DMS153 treated with DMSO at 0.1 percent for 48 hours (cell line): ENCODE measurements at regions not wholly inside any gene's neighbourhood (a gene's known extent, or its start where the extent isn't known, plus 50 kb on each side); places are given as distances from the start of the nearest gene placed in this dataset.
"Not testable (repeated sequence)": the region's sequence is repeated elsewhere in the genome, so short reads cannot be mapped to it uniquely, and the experiment has no call there.

Experiments used
- DNase-seq: peaks from one replicate; lab custom pipeline; 2025; ENCODE audit not compliant: unreplicated experiment; lab: John Stamatoyannopoulos, UW

DNA sequence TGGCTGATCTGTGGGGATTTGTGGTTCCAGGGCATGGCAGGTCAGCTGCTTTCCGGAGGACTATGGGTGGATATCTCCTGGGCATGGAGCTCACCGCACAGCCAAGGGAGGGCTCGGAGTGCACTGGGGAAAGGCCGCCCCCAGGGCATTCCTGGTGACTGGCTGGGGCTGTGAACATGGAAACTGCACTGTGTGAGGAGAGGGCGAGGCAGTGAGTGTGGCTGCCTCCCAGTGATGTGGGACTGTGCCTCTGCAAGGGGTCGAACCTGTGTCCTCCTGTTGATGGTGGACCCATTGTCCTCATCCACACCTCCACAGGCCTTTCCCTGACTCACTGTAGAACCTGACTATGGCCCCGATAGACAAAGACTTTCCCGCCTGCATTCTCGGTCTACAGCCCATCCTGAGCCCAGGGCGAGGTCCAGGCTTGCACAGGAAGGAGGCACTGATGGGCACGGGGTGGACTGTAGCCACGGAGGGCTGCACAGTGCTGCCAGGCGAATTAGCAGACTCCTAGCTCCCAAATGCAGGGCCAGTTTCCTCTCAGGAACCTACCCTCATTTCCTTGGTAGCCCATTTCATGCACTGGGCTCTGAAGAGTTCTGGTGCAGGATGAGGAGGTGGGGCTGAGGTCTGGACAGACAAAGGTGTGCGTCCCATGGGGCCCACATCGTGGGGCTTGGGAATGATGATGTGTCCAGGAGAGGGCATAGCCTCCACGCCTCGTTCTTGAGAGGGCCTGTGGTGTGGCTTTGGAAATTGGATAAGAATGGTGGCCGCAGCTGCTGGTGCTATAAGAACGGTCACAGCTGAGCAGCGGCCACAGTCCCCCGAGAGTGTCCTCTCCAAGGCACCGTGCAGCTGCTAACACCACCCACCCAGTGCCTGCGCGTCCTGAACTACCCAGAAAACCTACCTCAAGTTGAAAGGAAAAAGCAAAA, 415.1 kb downstream of the TMEM121 start:
- DNase-seq: no peak

DNA sequence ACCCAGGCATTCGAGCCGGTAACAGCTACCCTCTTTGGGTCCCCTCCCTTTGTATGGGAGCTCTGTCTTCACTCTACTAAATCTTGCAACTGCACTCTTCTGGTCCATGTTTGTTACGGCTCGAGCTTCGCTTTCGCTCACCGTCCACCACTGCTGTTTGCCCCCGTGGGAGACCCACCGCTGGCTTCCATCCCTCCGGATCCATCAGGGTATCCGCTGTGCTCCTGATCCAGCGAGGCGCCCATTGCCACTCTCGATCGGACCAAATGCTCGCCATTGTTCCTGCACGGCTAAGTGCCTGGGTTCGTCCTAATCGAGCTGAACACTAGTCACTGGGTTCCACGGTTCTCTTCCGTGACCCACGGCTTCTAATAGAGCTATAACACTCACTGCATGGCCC, 416.3 kb downstream of the TMEM121 start:
- not testable (repeated sequence) for DNase-seq

DNA sequence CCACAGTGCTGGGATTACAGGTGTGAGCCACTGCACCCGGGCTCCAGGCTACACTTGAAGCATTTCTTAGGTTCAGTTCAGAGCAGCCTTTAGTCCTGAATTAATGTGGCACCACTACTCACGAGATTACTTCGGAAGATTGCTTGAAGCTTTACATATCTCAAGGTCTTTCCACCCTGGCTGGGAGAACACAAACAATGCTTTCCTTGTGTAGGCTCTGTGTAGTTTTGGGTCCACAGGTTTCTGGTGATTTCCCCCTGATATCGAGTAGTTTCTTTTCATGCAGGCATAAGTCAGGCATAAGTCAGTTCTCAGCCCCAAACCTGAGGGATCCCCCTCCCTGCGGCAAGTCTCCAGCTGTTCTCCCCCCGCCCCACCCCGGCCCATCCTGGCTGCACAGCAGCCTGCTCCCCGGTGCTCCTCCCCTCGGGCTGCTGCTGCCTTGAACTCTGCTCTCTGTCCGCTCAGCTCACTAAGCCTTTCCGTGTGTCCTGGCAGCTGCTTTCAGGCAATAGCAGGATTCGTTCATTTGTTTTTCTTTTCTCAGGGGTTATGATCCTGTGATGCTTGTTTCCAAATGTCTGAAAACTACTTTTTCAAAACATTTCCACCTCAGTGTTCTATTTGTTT, 417.7 kb downstream of the TMEM121 start:
- DNase-seq: no peak

DNA sequence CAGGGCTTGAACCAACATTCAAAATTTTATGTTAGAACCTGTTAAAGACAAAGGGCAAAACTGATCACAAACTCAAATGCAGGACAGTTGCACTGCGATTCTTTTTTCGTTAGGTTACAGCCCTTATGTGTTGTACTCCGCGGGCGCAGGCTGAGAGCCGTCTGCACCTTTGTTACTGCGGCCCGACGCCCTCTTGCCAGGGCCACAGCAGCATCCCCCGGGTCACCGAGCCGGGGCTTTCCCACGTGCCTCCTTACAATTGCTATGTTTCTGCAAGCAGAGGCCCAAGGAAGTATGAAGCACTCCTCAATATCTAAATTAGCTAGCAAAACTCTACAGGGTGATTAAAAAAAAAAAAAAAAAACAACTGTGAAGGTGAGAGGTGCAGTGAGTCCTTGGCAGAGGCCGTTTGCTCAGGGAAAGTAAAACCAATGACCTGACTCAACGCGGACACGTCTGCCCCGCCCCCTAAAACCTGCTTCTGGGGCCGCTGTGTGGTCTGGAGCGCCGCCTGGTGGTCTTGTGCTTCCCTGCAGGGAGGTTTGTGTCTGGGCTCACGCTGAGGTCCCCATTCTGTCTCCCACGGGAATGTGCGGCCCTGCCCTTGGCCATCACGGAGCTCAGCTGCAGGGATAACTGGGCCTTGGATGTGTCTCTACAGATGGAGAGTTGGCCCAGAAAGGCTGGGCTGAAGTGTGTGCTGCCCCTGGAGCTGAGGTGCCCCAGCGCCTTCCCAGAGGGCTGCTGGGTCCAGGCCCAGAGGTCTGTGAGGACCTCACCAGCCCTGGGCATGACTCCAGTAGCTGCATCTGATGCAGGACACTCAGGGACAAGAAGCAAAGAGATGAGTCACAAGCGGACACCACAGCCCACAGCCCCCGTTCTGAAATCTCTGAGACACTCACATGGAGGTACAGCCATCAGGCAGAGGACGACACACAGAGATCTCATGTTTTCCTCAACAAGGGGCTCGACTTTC, 418.5 kb downstream of the TMEM121 start:
- DNase-seq: peak; percentile 6

DNA sequence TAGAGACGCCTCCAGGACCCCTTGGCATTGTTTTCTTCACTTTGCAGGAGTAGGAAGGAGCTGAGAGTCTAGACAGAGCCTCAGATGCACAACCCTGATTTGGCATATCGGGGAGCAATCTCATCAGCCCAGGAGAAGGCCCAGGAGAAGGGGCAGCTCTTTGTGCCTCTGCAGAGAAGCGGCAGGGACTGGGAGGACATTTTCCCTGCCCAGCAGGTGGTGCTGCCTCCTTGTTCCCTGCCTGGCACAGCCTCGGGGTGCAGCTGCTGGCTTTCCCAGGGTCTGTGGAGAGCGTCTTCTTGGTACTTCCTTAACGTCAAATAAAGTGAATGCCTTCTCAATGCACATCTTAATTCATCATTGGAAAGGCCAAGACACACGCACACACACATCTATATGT, 419.5 kb downstream of the TMEM121 start:
- DNase-seq: no peak

DNA sequence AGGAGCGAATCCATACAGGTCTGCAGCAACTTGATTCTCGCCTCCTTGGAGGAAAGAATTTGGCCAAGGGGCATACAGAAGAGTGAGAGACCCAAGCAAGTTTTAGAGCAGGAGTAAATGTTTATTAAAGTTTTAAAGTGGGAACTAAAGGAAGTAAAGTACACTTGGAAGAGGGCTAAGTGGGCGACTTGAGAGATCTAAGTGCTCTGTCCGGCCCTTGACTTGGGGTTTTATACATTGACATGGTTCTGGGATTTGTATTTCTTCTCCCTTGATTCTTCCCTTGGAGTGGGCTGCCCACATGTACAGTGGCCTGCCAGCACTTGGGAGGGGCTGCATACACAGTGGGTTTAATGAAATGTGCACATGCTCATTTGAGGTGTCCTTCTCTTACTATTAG, 421.2 kb downstream of the TMEM121 start:
- DNase-seq: no peak

DNA sequence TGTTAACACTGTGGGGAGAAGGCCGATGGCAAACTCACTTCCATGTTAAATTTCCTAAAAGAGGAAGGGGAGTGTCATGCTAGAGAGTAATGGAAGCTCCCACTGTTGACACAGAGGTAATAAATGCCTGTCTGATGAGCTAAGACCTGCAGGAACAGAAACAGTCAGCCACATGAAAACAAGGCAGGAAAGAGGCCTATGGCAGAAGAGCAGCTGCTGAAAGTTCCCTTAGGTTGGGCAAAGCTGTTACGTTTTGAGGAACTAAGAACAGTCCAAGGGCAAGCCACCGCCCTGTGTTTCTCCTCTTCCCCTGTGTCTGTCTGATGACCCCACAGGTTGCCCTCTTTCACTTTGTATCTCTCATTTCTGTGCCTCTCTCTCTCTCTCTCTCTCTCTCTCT, 422.6 kb downstream of the TMEM121 start:
- DNase-seq: not testable (repeated sequence)

DNA sequence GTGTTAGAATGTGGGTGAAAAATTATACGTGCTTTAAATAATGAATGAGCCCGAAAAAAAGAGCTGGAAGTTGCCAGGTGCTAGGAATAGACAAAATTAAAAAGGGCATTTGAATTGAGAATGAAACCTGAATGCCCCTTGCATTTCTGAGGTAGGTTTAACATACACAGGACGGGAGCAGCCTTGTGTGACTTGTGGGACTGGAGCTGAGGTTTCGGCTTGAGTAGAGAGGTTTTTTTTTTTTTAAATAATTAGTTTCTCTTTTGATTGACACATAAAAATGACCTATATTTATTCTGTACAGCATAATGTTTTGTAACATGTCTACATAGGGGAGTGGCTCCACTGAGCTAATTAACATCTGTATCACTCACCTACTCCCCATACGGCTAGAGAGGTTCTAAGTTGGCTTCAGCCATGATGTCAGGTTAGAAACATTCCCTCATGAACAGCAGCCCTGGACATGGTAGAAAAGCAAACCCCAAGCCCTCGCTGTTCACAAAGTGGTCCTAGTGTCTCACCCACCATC, 424.0 kb downstream of the TMEM121 start:
- DNase-seq: not testable (repeated sequence)

DNA sequence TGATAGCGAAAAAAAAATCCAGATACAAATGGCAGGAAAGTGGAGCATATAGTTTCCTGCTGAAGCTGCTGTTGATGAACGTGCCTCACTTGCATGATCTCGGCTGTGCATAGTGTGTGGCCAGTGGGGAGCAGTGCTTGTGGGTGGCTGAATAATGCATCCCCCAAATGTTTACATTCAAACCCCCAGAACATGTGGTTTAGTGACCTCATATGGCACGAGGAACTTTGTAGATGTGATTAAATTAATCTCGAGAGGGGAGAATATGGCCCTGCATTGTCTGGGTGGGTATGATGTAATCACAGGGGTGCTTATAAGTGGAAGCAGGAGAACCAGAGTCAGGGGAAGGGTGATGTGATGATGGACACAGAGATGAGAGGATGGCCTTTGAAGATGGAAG, 425.0 kb downstream of the TMEM121 start:
- DNase-seq: no peak

DNA sequence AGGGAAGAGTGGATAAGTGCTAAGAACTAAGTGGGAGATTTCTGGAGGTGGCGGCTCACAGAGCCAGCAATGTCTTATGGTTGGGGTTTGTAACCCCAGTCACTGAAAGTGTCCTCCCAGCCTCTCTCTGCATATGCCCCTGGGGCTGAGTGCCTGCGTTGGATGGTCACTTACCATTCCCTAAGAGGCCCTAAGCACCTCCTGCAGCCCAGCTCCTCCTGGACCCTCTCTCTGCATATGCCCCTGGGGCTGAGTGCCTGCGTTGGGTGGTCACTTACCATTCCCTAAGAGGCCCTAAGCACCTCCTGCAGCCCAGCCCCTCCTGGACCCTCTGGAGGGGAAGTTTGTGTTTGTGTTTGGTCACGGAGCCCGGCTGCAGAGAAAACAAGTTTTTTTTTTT, 425.8 kb downstream of the TMEM121 start:
- no peak for DNase-seq

DNA sequence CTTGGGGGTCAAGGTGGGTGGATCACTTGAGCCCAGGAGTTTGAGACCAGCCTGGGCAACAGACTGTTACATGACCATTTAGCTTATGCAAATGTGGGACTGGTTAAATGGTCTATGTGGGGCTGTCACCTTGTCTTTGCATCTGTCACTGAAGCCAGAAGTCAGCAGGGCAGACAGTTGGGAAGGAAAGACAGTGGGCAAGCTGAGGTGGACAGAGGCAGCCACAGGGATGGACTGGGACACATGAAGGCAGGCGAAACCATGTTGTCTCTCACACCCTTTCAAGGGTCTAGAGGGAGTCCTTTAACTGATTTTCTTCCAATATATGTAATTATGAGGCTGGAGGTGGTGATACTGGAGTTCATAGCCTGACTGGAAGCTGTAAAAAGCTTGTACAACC, 426.4 kb downstream of the TMEM121 start:
- no peak for DNase-seq

DNA sequence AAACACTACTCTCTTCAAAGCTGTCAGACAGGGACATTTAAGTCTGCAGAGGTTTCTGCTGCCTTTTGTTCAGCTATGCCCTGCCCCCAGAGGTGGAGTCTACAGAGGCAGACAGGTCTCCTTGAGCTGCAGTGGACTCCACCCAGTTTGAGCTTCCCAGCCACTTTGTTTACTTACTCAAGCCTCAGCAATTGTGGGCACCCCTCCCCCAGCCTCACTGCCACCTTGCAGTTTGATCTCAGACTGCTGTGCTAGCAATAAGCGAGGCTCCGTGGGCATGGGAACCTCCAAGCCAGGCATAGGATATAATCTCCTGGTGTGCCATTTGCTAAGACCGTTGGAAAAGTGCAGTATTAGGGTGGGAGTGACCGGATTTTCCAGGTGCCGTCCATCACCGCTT, 435.2 kb downstream of the TMEM121 start:
- DNase-seq: not testable (repeated sequence)

DNA sequence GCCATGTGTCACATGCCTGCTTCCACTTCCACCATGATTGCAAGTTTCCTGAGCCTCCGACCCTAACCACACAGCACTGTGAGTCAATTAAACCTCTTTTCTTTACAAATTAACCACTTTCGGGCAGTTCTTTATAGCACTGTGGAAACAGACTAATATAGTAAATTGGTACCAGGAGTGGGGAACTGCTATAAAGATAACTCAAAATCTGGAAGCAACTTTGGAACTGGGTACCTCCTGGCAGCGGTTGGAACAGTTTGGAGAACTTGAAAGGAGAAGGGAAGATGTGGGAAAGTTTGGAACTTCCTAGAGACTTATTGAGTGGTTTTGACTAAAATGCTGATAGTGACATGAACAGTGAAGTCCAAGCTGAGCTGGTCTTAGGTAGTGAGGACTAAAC, 436.1 kb downstream of the TMEM121 start:
- DNase-seq: no peak

DNA sequence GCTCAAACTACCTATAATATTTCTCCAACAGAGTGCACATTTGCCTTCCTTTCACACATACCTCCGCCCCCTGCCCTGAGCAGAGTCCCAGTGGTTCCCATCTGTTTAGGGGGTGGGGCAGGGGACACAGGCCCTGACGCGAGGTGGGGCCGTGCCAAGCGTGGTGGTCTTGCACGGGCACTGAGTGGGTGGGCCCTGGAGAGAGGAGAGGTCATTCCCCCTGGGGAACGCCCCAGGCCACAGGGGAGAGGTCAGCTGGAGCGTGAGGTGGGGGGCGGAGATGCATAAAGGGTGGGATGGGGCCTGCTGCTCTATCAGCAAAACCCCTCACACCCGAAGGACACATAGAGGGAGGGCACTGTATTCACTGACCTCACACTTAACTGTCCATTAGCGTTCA, 441.9 kb downstream of the TMEM121 start:
- no peak for DNase-seq

DNA sequence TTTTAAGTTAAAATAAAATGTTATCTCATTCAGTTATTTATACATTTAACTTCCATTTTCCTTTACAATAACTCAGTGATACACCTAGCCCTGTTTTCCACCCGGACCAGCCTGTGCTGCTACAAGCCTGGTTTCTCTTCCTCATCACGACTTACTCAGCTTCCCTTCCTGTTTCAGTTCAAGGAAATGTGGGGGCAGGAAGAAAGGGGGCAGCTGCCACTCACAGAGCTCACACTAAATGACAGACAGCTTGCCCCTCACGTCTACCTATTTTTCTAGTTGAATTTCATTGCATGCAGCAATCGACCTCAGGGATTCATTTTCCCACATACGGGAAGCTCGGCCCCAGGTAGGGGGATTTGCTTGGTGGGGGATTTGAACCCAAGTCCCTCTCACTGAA, 442.6 kb downstream of the TMEM121 start:
- not testable (repeated sequence) for DNase-seq

DNA sequence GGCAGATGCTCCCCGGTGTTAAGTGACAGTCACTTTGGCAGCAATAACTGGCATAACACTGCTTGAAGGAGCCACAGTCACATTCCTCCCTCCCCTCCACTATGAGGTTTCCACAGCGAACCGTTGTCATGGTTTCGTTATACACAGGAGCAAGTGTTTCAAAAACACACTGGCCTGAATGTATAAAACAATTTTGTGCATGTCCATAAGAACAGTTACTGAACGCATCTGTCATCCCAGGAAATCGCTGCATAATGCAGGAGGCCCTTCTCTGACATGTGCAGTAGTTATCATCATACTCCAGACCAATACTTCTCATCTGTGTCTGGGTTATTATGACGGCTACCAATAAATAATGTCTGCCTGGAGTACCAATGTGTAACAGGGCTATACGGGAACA, 444.4 kb downstream of the TMEM121 start:
- not testable (repeated sequence) for DNase-seq

DNA sequence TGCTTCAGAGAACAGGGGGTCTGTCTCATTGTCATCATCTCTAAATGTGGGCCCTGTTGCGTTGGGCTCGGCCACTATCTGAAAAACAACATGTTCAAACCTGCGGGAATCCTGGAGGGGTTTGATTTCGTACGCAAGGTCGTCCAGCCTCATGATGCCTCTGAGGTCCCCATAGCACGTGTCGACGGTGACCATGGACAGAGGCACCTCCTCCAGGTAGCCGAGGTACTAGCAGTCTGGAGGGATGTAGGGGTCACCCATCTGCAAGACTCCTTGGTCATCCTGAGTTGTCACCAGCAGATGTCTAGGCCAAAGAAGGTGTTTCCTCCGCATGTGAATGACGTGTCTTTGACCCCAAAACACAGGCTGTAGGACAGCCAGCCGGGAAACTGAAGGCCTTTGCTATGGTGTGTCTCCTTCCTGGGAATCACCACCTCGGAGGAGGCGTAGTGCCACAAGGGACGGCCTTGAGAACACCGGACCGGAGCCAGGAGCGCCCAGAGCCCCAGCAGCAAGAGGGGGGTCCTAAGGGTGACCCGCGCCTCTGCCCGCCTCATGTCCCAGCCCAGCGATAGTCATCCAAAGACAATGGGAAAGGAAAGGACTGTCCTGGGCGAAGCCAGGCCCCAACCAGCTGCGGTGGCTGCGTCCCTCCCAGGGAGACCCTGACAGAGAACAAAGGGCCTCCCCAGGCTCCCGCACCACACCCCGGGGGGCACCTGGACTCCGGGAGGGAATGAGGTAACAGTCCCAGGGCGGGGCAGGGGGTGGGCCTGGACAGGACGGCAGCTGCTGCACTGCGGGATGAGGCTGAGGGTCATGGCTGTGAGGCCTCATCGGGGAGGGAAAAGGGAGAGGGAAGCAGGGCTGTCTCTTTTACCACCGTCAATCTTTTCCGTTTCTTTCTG, 445.5 kb downstream of the TMEM121 start:
- no peak for DNase-seq

DNA sequence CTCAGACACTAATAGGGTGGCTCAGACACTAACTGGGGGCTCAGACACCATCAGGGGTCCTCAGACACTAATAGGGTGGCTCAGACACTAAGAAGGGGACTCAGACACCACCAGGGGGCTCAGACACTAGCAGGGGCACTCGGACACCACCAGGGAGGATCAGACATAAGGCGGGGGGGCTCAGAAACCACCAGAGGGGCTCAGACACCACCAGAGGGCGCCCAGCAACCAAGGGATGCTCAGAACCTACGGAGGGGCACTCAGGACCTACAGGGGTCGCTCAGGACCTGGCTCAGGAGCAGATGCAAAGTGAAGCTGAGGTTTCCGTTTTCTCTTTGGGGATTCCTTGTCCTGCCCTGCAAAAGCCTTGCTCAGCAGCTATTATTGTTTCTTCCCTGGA, 448.5 kb downstream of the TMEM121 start:
- DNase-seq: no peak

DNA sequence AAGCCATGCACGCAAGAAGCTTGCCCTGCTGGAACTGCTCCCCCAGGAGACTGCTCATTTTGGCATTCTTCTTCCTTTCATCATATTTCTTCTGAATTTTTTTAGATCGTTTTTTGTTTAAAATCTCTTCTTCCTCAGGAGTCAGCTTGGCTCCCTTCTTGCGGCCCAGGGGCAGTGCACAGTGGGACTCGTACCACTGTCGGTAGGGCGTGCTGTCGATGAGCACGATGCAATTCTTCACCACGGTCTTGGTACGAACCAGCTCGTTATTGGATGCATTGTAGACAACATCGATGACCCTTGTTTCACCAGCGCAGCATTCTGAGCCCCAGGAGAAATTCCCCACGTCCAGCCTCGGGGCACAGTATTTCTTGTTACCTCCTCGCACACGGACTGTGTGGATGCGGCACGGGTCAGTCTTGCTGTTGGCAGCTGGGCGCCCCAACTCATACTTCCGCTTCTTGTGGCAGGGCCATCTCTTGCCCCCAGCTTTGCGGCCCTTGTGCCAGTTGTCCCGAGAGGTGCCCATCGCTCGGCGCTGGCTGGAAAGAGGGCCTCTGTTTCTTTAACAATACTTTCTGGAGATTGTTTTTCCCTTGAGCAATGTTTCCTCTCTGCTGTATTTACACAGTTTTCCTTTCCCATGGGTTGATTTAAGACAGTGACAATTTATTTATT, 452.4 kb downstream of the TMEM121 start:
- DNase-seq: no peak
